GM12878 (cell line): ENCODE measurements at regions not wholly inside any gene's neighbourhood (a gene's known extent, or its start where the extent isn't known, plus 50 kb on each side); places are given as distances from the start of the nearest gene placed in this dataset.

ENCODE experiments used
- ATAC-seq: fragments of 200-7000 bp; cut with Tn5 transposase; 3 replicates; pipeline ENCODE4 v1.9.1; 2020; ENCODE audit warnings: mild to moderate bottlenecking, moderate library complexity
- BruUV-seq: library from RNA; stranded (reverse); fragments of 400-500 nt; replicated peaks from 2 replicates; lab custom pipeline; 2021; lab: Mats Ljungman, UMichigan
- CTCF ChIA-PET: fragments of 300-600 bp; sonication (Branson Sonifier 250); formaldehyde crosslinking; extraction: SDS; loops from one replicate; lab custom pipeline; 2021; ENCODE audit warnings: inconsistent platforms; lab: Yijun Ruan, JAX
- POLR2A ChIA-PET: fragments of 350-600 bp; formaldehyde crosslinking; extraction: SDS; loops from one replicate; lab custom pipeline; 2021; ENCODE audit warnings: inconsistent platforms; lab: Charles Lee
- RAD21 ChIA-PET: fragments of 300-600 bp; sonication (Branson Sonifier 250); formaldehyde crosslinking; loops from one replicate; lab custom pipeline; 2023; ENCODE audit warnings: antibody characterized with exemption; ENCODE audit not compliant: unreplicated experiment; lab: Charles Lee
- SMC1A ChIA-PET: fragments of 300-600 bp; sonication (Branson Sonifier 250); formaldehyde crosslinking; loops from one replicate; lab custom pipeline; 2023; ENCODE audit not compliant: unreplicated experiment, uncharacterized antibody; lab: Charles Lee
- DNase-seq: peaks from one replicate; pipeline ENCODE4 v3.0.0-alpha.2; 2011; ENCODE audit warnings: low read depth, low spot score
- FAIRE-seq: peaks from 3 replicates; lab custom pipeline; 2011; peaks lifted over from hg19 to GRCh38; lab: Jason Lieb, UNC
- H2AFZ ChIP-seq: 2 replicates; pipeline ENCODE4 v1.6.0; 2011; ENCODE audit warnings: low read depth, low read length, control low read depth; ENCODE audit not compliant: control insufficient read depth
- H3K27ac ChIP-seq: 2 replicates; pipeline ENCODE4 v1.5.1; 2011; ENCODE audit warnings: control low read depth; ENCODE audit not compliant: control insufficient read depth, insufficient read depth
- H3K27me3 ChIP-seq, 2 experiments: replicated peaks in 1 of 2; 2 replicates each; pipeline versions ENCODE4 v1.6.0 to v1.6.1; 2011; ENCODE audit warnings: low read length in 1 of 2; ENCODE audit not compliant: control insufficient read depth in 2 of 2, insufficient read depth in 2 of 2
- H3K36me3 ChIP-seq, 2 experiments: 2 replicates each; pipeline ENCODE4 v1.5.1; 2011; ENCODE audit warnings: low read length in 1 of 2; ENCODE audit not compliant: control insufficient read depth in 2 of 2, insufficient read depth in 2 of 2
- H3K4me1 ChIP-seq: 2 replicates; pipeline ENCODE4 v1.6.1; 2011; ENCODE audit warnings: mild to moderate bottlenecking, low read length, moderate library complexity, mixed read lengths; ENCODE audit not compliant: control insufficient read depth, insufficient read depth
- H3K4me2 ChIP-seq: 2 replicates; pipeline ENCODE4 v1.6.0; 2011; ENCODE audit warnings: control low read depth; ENCODE audit not compliant: control insufficient read depth, insufficient read depth
- H3K4me3 ChIP-seq: fragments of 200-600 bp; sonication (generic); 2 replicates; pipeline ENCODE4 v1.5.1; 2016
- H3K79me2 ChIP-seq: 2 replicates; pipeline ENCODE4 v1.6.0; 2011; ENCODE audit warnings: low read length; ENCODE audit not compliant: control insufficient read depth, insufficient read depth
- H3K9ac ChIP-seq: 2 replicates; pipeline ENCODE4 v1.8.0; 2011; ENCODE audit warnings: low read length, control low read depth, mixed read lengths; ENCODE audit not compliant: control insufficient read depth, insufficient read depth
- H3K9me3 ChIP-seq: replicated peaks from 3 replicates; pipeline ENCODE4 v1.5.1; 2011; ENCODE audit warnings: mild to moderate bottlenecking, low read length; ENCODE audit not compliant: control insufficient read depth, insufficient read depth
- H4K20me1 ChIP-seq: 2 replicates; pipeline ENCODE4 v1.6.0; 2011; ENCODE audit not compliant: control insufficient read depth, insufficient read depth
- PRDM15 ChIP-seq: fragments of 450-650 bp; formaldehyde crosslinking; IDR thresholded peaks from 2 replicates; pipeline ENCODE4 v1.4.0; 2020; ENCODE audit warnings: mild to moderate bottlenecking, moderate library complexity
- SUZ12 ChIP-seq: fragments of 200-600 bp; sonication (generic); IDR thresholded peaks from one replicate; pipeline ENCODE4 v1.6.1; 2018; ENCODE audit warnings: antibody characterized with exemption, mild to moderate bottlenecking; ENCODE audit not compliant: unreplicated experiment
- ZNF384 ChIP-seq: IDR thresholded peaks from 2 replicates; pipeline ENCODE4 v1.6.1; 2012; ENCODE audit warnings: low read depth, mild to moderate bottlenecking, low read length, improper control_type of control experiment, borderline replicate concordance
- WGBS: methylation state at CpG from one replicate; pipeline ENCODE4 v1.1.6; 2016; ENCODE audit warnings: low lambda C conversion rate; ENCODE audit not compliant: insufficient replicate concordance, insufficient coverage; ENCODE audit errors: missing lambda C conversion rate; 5-methylcytosine and 5-hydroxymethylcytosine counted together
- in situ Hi-C: fragments of 300-500 bp; cut with MboI; formaldehyde crosslinking; loops from 9 replicates; pipeline ENCODE4 v1.14.3; 2018; ENCODE audit warnings: mixed read lengths
- intact Hi-C: fragments of 100-400 bp; cut with micrococcal nuclease; formaldehyde crosslinking; loops from one replicate; pipeline ENCODE4 v1.14.2; 2022; ENCODE audit not compliant: unreplicated experiment

- DNase-seq: no peak
- Histone ChIP-seq H3K9me3 (no peaks in the 10 kb centered on the region), H3K4me2 (no peak overlapping the region), H2AFZ (no peak overlapping the region), H3K79me2 (no peaks in the 10 kb centered on the region), H3K27me3 (no peaks in the 10 kb centered on the region), H3K4me1 (no peaks in the 10 kb centered on the region), H3K36me3 (no peaks in the 10 kb centered on the region), H3K9ac (no peak overlapping the region), H4K20me1 (no peaks in the 10 kb centered on the region), H3K4me3 (no peak overlapping the region), H3K27ac (no peak overlapping the region)
- no peak for ATAC-seq
- TF ChIP-seq ZNF384 (no peak), PRDM15 (no peak), SUZ12 (no peak)
- intact Hi-C loops (no loop called here), in situ Hi-C loops (no loop called here)
- SMC1A ChIA-PET: no interaction called here
- FAIRE-seq: no peak
- RAD21 ChIA-PET: no interaction called here
- CTCF ChIA-PET: no interaction called here
- POLR2A ChIA-PET: no interaction called here
- WGBS: 60% methylated on average over 2 of the region's 2 CpGs
- no TSS peak for BruUV-seq
Measured at GRCh38 chr12:73424484-73424883, 1113.2 kb upstream of the ATXN7L3B start.
